Panc1 (cell line): ENCODE measurements at regions not wholly inside any gene's neighbourhood (a gene's known extent, or its start where the extent isn't known, plus 50 kb on each side); places are given as distances from the start of the nearest gene placed in this dataset.

Experiments used
- ATAC-seq: fragments of 200-7000 bp; cut with Tn5 transposase; 2 replicates; pipeline ENCODE4 v1.9.1; 2020; ENCODE audit warnings: mild to moderate bottlenecking, moderate library complexity
- BruUV-seq: library from RNA; stranded (reverse); fragments of 400-500 nt; replicated peaks from 2 replicates; lab custom pipeline; 2021; lab: Mats Ljungman, UMichigan
- CTCF ChIA-PET: fragments of 300-600 bp; sonication (Branson Sonifier 250); formaldehyde crosslinking; loops from one replicate; lab custom pipeline; 2022; ENCODE audit warnings: antibody characterized with exemption; lab: Charles Lee
- POLR2A ChIA-PET: fragments of 300-600 bp; sonication (Branson Sonifier 250); formaldehyde crosslinking; loops from one replicate; lab custom pipeline; 2022; ENCODE audit warnings: antibody characterized with exemption; lab: Charles Lee
- DNase-seq: peaks from one replicate; pipeline ENCODE4 v3.0.0-alpha.2; 2010; ENCODE audit warnings: low read depth, low spot score
- H3K27ac ChIP-seq: 2 replicates; pipeline ENCODE4 v1.5.1; 2011; ENCODE audit warnings: mild to moderate bottlenecking, low read length, inconsistent platforms
- H3K27me3 ChIP-seq: fragments of 200-500 bp; sonication (Bioruptor generic); 2 replicates; pipeline ENCODE4 v1.6.0; 2014; ENCODE audit warnings: low read length, inconsistent platforms; ENCODE audit not compliant: control insufficient read depth, insufficient read depth
- H3K36me3 ChIP-seq: fragments of 200-500 bp; sonication (Bioruptor generic); 2 replicates; pipeline ENCODE4 v1.5.1; 2014; ENCODE audit warnings: inconsistent platforms, mild to moderate bottlenecking, low read length, moderate library complexity; ENCODE audit not compliant: control insufficient read depth, insufficient read depth
- H3K4me1 ChIP-seq: 2 replicates; pipeline ENCODE4 v1.5.1; 2011; ENCODE audit warnings: inconsistent platforms, mild to moderate bottlenecking, low read length, moderate library complexity; ENCODE audit not compliant: control insufficient read depth, insufficient read depth
- H3K4me3 ChIP-seq, 2 experiments: 2 replicates each; pipeline ENCODE4 v1.5.1; 2011 to 2012; ENCODE audit warnings: low read depth in 2 of 2, low read length in 2 of 2, mild to moderate bottlenecking in 2 of 2, inconsistent platforms in 1 of 2, moderate library complexity in 1 of 2
- H3K9me3 ChIP-seq: fragments of 200-500 bp; sonication (Bioruptor generic); 2 replicates; pipeline ENCODE4 v1.5.1; 2014; ENCODE audit warnings: low read depth, mild to moderate bottlenecking, inconsistent platforms, low read length, moderate library complexity; ENCODE audit not compliant: control insufficient read depth, insufficient read depth
- CTCF ChIP-seq: fragments of 450-650 bp; IDR thresholded peaks from 2 replicates; pipeline ENCODE4 v1.5.1; 2017; ENCODE audit warnings: mild to moderate bottlenecking
- POLR2AphosphoS5 ChIP-seq: IDR thresholded peaks from 2 replicates; pipeline ENCODE4 v1.6.1; 2012; ENCODE audit warnings: mild to moderate bottlenecking, low read depth, low read length, moderate library complexity
- REST ChIP-seq, 2 experiments: IDR thresholded peaks; 2 replicates each; pipeline ENCODE4 v1.6.1; 2011 to 2012; ENCODE audit warnings: low read depth in 2 of 2, control low read depth in 1 of 2, low read length in 1 of 2, mild to moderate bottlenecking in 1 of 2, moderate library complexity in 1 of 2; ENCODE audit not compliant: insufficient read depth in 1 of 2
- SIN3A ChIP-seq: IDR thresholded peaks from 2 replicates; pipeline ENCODE4 v1.6.1; 2012; ENCODE audit warnings: low read depth, mild to moderate bottlenecking, low read length, moderate library complexity, borderline replicate concordance; ENCODE audit not compliant: insufficient read depth
- TCF7L2 ChIP-seq: IDR thresholded peaks from 2 replicates; pipeline ENCODE4 v1.6.1; 2011; ENCODE audit warnings: mild to moderate bottlenecking, low read depth, low read length, inconsistent platforms
- in situ Hi-C: cut with HindIII; loops from 2 replicates; pipeline ENCODE4 v1.10.0; 2016; ENCODE audit warnings: low sequenced_read_pairs, low pct_unique_long_range_greater_than_20kb
- intact Hi-C: fragments of 100-400 bp; cut with micrococcal nuclease; formaldehyde crosslinking; loops from one replicate; pipeline ENCODE4 v1.10.0; 2022; ENCODE audit not compliant: unreplicated experiment

- intact Hi-C loops: no loop called here
- no TSS peak for BruUV-seq
- DNase-seq (no peak), ATAC-seq (no peak)
- no peaks in the 10 kb centered on the region for H3K27me3 ChIP-seq
- no peaks in the 10 kb centered on the region for H3K9me3 ChIP-seq
- TF ChIP-seq CTCF (no peak), TCF7L2 (no peak), REST (IDR thresholded peaks at IDR 0.05; ENCODE audit: insufficient read depth in 1 of 2, low read depth in 2 of 2, low read length in 1 of 2) (no peak), POLR2AphosphoS5 (no peak)
- ChIA-PET POLR2A (no interaction called here), CTCF (no interaction called here)
- H3K36me3 ChIP-seq: no peaks in the 10 kb centered on the region
- in situ Hi-C loops: no loop called here
- H3K4me3 ChIP-seq: no peak overlapping the region
- H3K4me1 ChIP-seq: no peaks in the 10 kb centered on the region
- no peak overlapping the region for H3K27ac ChIP-seq
Measured at GRCh38 chr3:96071097-96071496, 743.3 kb upstream of the EPHA6 start.

- no peaks in the 10 kb centered on the region for H3K4me1 ChIP-seq
- ChIA-PET POLR2A (no interaction called here), CTCF (no interaction called here)
- H3K27ac ChIP-seq: no peak overlapping the region
- no TSS peak for BruUV-seq
- intact Hi-C loops: no loop called here
- no peaks in the 10 kb centered on the region for H3K9me3 ChIP-seq
- no peaks in the 10 kb centered on the region for H3K36me3 ChIP-seq
- no peak overlapping the region for H3K4me3 ChIP-seq
- no peak for ATAC-seq
- in situ Hi-C loops: no loop called here
- no peak for DNase-seq
- H3K27me3 ChIP-seq: no peaks in the 10 kb centered on the region
- TF ChIP-seq TCF7L2 (no peak), CTCF (no peak), SIN3A (no peak), REST (IDR thresholded peaks at IDR 0.05; ENCODE audit: insufficient read depth in 1 of 2, low read depth in 2 of 2, low read length in 1 of 2) (no peak), POLR2AphosphoS5 (no peak)
Measured at GRCh38 chr3:96072226-96072625, 742.2 kb upstream of the EPHA6 start.
